Effector CD4-positive, alpha-beta T cell (primary cell): ENCODE measurements at regions not wholly inside any gene's neighbourhood (a gene's known extent, or its start where the extent isn't known, plus 50 kb on each side); places are given as distances from the start of the nearest gene placed in this dataset.
"Not testable (repeated sequence)": the region's sequence is repeated elsewhere in the genome, so short reads cannot be mapped to it uniquely, and the experiment has no call there.

Experiments
- DNase-seq: peaks from one replicate; pipeline ENCODE4 v3.0.0-alpha.2; 2020

DNA sequence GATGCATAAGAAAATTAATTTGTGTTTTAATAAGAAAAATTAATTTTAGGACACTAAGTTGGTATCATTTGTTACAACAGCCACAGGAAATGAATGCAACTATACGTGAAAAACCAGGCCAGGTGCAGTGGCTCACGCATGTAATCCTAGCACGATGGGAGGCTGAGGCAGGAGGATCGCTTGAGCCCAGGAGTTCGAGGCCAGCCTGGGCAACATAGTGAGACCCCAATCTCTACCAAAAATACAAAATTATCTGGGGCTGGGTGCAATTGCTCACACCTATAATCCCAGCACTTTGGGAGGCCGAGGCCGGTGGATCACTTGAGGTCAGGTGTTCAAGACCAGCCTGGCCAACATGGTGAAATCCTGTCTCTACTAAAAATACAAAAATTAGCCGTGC is 132.2 kb upstream of the CIBAR2 start:
- DNase-seq = not testable (repeated sequence)

DNA sequence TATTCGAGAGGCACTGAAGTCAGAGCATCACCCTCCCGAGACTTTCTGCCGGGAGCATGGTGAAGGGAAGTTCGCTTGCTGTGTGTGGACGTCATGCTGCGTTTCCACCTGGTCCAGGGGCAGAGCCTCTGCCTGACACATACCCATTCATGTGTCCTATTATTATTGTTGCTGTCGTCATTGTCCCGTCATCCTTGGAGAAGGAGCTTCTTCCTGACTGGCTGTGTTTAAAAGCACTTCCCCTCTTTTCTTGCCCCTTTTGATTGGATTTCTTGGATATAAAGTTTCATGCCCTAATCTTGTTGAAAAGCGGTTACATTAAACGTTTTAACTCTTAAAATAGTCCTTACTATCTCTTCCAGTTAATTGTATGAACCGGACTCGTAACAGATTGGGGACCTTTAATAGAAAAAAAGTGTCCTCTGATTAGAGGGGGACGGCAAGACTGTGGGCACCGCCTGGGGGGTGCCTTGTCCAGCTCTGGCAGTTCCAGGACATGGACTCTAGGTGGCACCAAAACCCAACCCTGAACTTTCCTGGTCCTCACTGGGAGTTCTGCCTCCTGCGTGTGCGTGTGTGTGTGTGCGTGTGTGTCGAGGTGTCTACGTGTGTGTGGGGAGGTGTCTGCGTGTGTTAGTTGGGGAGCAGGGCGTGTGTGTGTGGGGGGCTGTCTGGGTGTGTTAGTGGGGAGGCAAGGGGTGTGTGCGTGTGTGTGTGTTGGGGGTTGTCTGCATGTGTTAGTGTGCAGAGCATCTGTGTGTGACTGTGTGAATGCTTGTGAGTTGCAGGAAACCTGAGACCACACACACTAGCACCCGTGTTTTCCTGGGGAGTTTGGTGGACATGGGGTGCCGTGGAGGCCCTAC is 133.3 kb upstream of the CIBAR2 start:
- peak; percentile 15 for DNase-seq

DNA sequence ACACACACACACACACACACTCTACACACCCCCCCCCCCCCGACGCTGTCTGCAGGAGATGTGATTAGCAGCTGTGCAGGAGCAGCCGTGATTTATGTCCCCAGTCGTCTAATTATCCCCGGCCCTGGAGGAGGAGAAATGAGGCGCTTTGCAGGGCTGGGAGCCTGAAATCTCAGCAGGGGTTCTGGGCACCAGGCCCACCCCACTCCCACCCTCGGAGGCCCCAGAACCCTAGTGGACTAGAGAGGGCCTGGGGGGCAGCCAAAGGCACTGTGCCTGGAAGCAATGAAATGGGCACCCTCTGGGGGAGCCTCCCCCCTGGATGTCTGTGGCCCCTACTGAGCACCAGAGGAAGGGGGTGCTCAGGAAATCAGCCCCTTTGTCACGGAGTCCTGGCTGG is 134.2 kb upstream of the CIBAR2 start:
- no peak for DNase-seq

DNA sequence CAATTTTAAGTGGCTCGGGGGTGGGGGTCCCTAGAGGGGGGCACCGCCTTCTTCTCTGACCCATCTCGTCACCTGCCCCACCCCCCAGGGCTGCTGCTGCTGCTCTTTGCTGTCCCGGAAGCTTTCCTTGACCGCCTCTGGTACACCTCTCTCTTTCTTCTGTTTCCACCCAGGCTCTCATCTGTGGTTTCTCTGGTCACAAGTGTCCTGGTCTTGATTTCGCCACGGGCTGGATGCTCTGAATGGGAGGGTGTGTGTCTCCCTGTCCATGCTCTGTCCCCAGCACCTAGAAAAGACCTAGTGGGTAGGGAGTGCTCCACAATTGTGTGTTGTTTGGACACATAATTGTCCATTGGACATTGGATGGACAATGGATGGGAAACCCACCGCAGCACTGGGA is 134.7 kb upstream of the CIBAR2 start:
- DNase-seq = no peak

DNA sequence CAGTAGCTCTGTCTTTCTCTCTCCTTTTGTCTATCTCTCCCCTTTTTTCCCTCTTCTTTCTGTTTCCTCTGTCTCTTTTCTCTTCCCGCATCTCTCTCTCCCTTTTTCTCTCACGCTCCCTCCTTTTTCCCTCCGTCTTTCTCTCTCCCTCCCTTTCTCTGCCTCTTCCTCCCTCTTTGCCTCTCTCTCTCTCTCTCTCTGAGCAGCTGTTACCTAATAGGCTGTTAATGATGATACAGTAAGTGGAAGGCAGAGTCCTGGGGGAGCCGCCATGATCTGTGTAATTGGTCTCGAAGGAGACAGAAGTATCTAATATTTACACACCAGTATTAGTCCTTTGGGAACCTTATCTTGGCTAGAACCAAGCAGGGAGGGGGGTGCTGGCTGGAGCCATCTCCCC is 136.1 kb upstream of the CIBAR2 start:
- DNase-seq = no peak

DNA sequence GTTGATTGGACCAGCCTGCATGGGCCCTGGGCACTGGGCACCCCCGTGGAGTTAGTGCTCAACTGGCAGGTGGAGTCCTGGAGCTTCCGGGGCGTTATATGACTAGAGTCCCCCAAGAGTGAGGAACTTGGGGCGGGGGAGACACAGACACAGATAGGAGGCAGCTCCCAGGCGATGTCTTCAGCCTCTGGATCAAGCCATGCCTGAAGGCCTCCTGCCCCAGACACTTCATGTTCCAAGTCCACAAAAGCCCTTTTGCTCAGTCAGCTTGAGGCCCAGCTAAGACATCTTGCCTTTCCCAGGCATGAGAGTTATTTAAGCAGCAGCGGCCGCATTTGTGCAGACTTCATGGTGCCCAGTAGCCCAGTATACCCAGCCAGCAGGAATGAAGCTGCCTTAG is 136.6 kb upstream of the CIBAR2 start:
- no peak for DNase-seq

DNA sequence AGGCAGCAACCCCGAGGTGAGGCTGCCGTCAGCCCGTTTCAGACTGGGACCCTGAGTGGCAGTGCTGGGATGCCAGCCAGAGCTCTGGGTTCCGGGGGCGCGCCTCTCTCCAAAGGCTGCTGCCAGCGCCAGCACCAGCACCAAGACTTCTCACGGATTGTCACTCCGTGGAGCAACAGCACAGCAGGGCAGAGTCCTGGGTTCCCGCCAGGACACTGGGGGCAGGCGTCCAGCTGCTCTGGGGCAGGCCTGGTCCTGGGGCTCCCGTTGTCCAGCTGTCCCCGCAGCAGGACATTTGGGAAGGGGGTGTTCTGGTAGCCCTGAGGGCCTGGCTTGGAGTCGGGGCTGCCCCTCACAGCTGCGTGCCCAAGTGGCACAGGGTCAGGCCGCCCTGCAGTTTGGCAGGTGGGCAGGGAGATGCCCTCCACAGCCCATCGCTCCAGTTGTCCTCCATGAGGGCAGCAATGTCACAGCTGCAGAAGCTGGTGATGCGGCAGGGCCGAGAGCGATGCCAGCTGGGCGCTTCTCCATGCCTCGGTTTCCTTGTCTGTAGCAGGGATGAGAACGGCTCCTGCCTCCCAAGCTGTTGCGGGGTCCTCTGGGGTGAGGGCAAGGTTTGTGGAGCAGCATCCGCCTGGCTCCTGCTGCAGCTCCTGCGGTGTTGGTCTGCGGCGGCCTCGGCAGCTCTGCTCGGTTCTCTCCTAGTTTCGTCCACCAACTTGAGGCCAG is 137.3 kb upstream of the CIBAR2 start:
- DNase-seq = no peak

DNA sequence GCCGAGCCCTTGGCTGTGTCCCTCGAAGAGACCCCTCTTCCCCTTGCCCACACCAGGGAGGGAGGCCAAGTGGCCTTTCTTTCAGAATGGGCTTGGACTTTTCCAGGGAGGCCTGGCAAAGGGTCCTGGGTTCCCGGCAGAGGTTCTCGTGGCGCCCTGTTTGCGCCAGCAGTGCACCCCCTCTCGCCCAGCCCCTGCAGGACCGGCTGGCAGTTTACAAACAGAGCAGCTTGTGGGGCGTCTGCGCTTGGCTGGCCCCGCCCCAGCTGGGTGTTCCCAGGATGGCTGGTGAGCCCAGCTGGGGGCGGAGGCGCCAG is 137.8 kb upstream of the CIBAR2 start:
- no peak for DNase-seq

DNA sequence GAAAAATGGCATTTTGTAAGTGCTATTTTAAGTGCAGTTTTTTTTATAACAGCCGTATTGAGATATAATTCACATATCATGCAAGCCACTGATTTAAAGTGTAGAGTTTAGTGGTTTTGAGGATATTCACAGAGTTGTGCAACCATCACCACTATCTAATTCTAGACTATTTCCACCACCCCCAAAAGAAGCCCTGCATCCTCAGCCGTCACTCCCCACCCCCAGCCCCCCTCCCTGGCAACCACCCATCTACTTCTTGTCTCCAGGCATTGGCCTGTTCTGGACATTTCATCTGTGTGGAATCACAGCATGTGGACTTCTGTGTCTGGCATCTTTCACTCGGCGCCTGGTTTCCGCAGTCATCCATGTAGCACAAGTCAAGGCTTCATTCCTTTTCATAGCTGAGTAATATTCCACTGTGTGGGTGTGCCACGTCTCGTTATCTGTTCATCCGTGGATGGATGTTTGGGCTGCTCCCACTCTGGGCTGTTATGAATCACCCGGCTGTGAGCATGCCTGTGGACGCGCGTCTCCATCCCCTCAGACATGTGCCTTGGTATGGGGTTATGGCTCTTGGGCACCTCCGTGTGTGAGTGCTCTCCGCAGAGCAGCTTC is 138.4 kb upstream of the CIBAR2 start:
- no peak for DNase-seq

DNA sequence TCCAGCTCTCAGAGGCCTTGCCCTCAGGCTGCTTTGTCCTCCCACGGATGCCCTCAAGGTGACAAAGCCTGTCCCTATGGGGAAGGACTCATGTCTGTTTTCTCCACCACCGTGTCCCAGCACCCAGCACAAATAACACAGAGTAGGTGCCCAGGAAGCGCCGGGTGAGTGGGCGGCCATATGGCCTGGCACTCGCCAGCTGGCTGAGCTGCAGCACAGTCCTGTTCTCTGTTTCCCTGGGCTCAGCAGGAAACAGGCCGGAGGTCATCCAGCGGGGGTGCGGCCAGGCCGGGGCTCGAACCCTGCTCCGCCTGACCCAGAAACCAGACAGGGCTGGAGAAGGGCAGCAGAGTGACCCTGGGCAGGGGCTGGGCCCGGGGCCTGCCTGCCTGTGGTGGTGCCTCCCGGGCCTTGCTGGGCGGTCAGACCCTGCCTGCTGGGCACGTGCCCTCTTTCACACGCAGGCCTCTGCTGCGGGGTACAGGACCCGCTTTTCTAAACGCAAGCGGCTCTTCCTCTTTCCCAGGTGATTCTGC is 139.0 kb upstream of the CIBAR2 start:
- DNase-seq = no peak

DNA sequence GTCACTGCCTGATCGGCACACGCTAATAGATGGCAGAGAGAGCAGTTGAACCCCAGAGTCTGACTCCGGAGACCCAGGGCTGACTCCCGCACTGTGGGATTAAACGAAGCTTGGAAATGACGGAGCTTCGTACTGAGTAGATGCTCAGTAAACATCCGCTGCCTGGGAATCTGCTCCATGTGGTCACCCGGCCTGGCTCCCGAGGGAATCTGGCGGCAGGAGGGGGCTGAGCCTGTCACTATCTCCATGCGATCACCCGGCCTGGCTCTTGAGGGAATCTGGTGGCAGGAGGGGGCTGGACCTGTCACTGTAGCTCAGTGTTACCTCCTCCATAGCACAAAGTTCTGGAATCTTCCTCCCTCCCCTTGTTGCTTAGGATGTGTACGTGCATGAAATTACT is 139.7 kb upstream of the CIBAR2 start:
- no peak for DNase-seq

DNA sequence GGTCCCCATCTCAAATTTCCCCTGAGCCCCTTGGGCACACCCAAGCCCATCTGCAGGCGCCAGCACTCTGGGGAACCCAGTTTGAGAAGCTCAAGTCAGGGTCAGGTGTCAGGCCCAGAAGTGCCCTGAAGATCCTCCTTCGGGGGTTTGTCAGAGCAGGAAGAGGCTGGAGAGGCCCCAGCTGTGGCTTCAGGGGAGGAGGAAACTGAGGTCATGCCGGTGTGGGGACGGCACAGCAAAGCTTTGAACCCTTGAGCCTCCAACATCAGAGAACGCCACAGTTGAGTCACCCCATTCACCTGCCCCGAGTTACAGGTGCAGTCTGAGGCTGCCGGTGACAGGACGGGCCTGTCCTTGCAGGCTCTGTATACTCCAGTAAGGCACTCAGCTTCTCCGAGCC is 140.2 kb upstream of the CIBAR2 start:
- DNase-seq = no peak

DNA sequence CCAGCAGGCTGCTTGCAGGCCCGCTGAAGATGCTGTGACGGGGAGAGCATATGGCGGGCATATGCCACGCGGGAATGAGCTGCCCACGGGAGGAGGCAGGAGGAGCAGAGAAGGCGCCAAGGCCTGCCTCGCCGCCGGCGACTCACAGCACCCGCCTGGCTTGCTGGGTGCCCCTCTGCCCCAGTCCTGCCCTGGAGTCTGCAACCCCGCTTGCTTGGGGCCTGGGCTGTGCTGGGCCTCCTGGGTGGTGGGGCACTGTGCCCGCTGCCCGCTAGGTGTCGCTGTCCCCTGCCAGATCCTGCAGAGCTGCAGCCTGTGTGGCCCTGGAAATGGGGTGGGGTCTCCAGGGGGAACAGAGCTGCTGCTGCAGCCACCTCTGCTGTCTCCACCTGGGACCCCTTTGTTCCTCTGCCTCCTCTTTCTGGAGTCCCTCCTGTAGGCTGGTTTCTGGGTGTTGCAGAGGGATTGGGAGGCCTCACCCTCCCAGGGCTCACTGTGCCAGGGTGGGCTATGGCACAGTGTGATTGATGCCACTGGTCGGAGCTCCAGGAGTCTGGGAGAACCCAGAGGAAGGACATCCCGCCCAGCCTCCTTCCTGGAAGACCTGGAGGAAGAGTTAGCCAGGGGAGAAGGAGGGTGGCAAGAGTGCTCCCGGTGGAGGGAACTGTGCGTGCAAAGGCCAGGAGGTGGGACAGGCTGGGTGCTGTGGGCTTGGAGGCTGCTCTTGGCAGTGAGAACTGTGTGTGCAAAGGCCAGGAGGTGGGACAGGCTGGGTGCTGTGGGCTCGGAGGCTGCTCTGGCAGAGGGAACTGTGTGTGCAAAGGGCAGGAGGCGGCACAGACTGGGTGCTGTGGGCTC is 141.0 kb upstream of the CIBAR2 start:
- DNase-seq = peak; percentile 55

DNA sequence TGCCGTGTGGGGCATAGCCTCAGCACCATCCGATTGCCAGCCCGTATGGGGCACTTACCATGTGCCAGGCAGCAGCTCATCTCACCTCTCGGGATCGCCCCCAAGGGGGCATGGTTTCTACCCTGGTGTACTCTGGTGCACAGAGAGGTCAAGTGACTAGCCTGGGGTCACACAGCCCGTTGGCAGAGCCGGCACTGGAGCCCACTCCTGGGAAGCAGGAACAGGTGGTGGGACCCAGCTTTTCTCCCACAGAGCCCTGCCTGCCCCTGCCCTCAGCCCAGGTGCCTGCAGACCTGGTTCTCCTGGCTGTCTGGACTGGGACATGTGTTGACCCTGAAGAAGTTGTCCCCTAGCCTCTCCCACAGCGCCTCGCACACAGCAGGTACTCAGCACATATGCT is 141.8 kb upstream of the CIBAR2 start:
- DNase-seq = no peak

DNA sequence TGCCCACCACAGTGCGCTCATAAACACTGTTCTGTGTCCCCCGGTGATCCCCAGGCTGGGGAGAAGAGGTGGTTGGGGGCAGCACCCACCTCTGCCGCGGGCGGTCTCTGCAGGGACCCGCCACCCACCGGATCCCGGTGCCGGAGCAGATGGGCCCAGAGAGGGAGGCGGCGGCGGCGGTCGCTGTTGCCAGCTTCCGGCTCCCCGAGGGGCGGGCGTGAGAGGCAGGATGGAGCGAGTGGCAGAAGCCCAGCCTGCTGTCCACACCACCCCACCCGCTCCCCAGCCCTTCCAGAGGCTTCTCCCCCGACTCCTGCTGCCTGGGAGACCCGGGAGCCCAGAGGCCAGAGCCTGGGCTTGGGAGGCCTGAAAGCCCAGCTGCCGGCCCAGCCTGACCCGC is 142.6 kb upstream of the CIBAR2 start:
- DNase-seq = no peak

DNA sequence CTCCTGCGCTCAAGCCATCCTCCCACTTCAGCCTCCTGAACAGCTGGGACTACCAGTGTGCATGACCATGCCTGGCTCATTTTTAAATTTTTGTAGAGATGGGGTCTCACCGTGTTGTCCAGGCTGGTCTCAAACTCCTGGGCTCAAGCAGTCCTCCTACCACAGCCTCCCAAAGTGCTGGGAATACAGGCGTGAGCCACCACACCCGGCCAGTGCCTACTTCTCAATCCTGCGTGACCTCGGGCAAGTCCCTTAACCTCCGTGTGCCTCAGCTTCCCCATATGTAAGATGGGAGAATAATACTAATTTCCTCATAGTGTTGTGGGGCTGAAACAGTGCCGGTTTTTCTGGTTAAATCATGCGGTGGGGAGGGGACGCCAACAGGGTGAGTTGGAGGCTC is 143.5 kb upstream of the CIBAR2 start:
- no peak for DNase-seq

DNA sequence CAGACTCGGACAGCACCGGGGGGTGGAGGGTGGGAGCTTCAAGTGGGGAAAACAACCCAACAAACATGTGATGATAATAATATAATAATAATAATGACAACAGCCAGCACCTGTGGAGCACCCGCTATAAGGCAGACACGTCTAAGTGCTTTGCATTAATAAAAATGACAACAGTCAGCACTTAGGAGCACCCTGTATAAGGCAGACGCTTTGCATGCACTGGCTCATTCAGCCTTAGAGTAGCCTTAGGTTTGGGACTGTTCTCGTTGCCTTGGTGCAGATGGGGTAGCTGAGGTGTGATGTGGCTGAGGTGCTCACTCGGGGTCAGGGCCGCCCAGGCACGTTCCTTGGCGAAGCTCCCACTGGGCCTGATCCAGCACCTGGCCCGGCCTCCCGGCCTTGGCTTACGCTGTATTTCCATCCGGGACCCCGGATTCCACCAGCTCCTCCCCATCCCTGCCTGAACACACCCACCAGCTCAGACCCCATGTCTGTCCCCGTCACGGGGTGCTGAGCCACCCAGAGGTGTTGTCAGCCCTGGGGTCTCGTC is 144.0 kb upstream of the CIBAR2 start:
- DNase-seq = no peak

DNA sequence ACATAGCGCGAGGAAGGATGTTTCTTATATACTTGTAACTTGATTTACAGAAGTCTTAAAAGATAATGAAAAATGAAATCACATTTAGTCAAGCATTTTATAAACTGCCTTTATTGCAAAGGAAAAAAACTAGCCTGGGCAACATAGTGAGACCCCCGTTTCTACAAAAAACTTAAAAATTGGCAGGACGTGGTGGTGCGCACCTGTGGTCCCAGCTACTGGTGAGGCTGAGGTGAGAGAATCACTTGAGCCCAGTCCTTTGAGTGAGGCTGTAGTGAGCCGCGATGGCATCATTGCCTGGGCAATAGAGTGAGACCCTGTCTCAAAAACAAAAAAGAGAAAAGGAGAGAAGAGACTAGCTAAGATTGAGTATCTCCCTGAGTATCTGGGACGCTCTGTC is 145.2 kb upstream of the CIBAR2 start:
- no peak for DNase-seq

DNA sequence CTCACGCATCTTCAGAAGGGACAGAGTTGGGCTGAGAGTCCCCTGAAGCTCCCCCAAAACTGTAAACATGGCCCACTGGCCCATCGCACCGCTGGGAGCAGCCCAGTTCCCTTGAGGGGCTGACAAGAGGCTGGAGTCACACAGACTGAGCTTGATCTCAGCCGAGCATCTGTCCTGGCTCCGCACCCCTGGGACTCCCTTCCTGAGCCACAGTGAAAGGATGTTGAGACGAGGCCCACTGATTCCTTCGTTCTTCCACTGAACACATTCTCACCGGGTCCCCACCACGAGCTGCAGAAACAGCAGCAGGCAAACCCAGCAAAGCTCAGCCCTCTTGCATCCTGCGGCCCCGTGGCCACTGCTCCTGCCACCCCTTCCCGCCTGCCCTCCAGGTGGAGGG is 145.9 kb upstream of the CIBAR2 start:
- no peak for DNase-seq

DNA sequence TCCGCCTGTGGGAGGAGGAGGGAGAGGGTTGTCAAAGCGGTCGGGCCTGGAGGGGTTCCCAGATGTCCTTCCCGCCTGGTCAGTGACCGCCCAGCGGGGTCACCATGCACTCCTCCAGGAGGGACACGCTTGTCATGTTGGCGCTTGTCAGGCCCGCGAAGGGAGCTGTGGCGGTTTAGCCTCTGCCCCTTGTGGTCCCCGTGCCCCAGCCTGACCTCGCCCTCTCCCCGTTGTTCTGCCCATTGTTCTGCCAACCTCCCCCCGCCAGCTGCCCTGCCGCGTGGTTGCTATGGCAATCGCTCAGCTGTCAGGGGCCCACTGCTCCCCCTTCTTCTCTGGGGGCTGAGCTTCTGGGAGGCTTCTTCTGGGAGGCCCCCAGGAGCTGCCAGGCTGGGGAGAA is 146.4 kb upstream of the CIBAR2 start:
- DNase-seq = no peak

DNA sequence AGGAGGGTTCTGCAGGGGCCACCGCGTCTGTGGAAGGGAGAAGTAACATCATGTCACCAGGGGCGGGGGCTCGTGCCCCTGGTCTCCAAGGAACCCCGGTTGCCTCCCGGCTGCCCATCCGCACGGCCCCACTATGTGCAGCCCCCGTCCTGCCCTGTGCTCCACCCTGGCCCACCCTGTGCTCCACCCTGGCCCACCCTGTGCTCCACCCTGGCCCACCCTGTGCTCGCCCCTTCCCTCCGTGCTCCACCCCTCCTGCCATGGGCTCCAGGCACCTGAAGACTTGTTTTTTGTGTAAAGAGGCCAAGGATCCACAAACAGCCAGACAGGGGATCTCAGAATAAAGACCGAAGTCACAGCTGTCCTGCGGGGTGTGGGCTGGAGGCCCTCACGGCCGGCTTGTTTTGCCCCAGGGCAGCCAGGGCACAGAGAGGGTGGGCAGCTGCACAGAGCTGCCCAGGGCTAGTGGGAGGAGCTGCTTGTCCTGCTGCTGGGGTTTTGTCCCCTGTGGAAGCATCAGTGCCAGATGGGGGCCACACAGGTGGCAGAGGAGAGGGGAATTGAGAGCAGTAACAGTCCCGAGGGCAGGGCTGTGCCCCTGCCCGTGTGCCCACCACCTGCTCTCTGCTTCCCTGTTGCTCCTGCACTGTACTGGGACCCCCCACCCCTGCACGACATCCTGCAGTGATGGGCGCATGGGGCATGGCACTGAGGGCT is 147.0 kb upstream of the CIBAR2 start:
- no peak for DNase-seq

DNA sequence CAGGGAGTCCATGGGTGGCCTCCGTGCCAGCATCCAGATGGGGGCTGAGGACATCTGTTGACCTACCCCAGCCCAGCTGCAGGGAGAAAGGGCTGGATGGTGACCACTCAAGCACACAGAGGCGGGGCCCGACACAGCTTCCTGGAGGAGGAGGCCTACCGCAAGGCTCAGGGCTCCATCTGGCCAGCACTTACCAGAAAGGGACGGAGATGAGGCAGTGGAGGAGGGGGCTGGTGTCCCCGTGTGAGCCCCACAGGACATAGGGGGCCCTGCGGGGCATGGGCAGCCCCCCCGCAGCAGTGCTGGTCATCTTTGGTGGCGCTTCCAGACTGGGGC is 147.5 kb upstream of the CIBAR2 start:
- DNase-seq = no peak
